ENCODE measurements at regions not wholly inside any gene's neighbourhood (a gene's known extent, or its start where the extent isn't known, plus 50 kb on each side); places are given as distances from the start of the nearest gene placed in this dataset.

- no TSS peak for BruUV-seq (replicated peaks)
- ChIA-PET POLR2A (ENCODE audit: unreplicated experiment) (no interaction called here), CTCF (no interaction called here)
- Histone ChIP-seq H3K23ac (ENCODE audit: low read depth, low read length) (no peak overlapping the region), H3K27me3 (ENCODE audit: control insufficient read depth, insufficient read depth, low read length) (no peaks in the 10 kb centered on the region), H4K91ac (ENCODE audit: insufficient read depth, low read depth, low read length) (no peak overlapping the region), H3K4me2 (ENCODE audit: low read depth, low read length) (no peak overlapping the region), H3K9ac (ENCODE audit: low read depth, low read length) (no peak overlapping the region), H3K4me3 (ENCODE audit: insufficient read depth, low read depth, low read length) (no peak overlapping the region), H2AK9ac (replicated peaks; ENCODE audit: low read depth, low read length, poor library complexity) (no peak overlapping the region), H2AFZ (replicated peaks; ENCODE audit: low read length, poor library complexity) (no peak overlapping the region), H3K27ac (ENCODE audit: insufficient read depth, low read length) (no peak overlapping the region), H3K9me3 (ENCODE audit: control insufficient read depth, insufficient read depth, low read length) (no peaks in the 10 kb centered on the region; the same call in 1 of the 2 replicates), H4K20me1 (ENCODE audit: insufficient read depth, low read length) (no peaks in the 10 kb centered on the region), H3K36me3 (ENCODE audit: control insufficient read depth, insufficient read depth, low read length) (no peaks in the 10 kb centered on the region), H2BK20ac (ENCODE audit: low read depth, low read length) (no peak overlapping the region), H3K56ac (ENCODE audit: extremely low read depth, insufficient read depth, low read length) (no peak overlapping the region), H2AK5ac (ENCODE audit: low read depth, low read length) (no peak overlapping the region), H3K9me1 (ENCODE audit: insufficient read depth, low read length) (peaks cover 1% of the 10 kb centered on the region), H2BK120ac (ENCODE audit: low read depth, low read length) (no peak overlapping the region), H2BK15ac (ENCODE audit: low read depth, low read length) (no peak overlapping the region), H2BK5ac (ENCODE audit: low read depth, low read length, poor library complexity, severe bottlenecking) (no peak overlapping the region), H3K4ac (ENCODE audit: low read depth, low read length) (no peak overlapping the region), H3K79me1 (ENCODE audit: low read depth in 1 of 2, low read length in 2 of 2) (no peaks in the 10 kb centered on the region), H4K8ac (ENCODE audit: low read depth in 2 of 2, low read length in 2 of 2) (no peak overlapping the region), H3K14ac (replicated peaks; ENCODE audit: low read depth, low read length) (no peak overlapping the region), H3K4me1 (ENCODE audit: control insufficient read depth, insufficient read depth, low read length) (no peaks in the 10 kb centered on the region; the same call in 1 of the 2 replicates), H3K18ac (ENCODE audit: low read depth, low read length) (no peak overlapping the region), H4K5ac (ENCODE audit: low read depth, low read length) (no peak overlapping the region)
- WGBS, 2 experiments (ENCODE audit: extremely low coverage in 2 of 2, insufficient read length in 1 of 2), result 100% methylated on average over 1 of the region's 3 CpGs; no CpG with 5 or more reads in 1 of the 2 experiments
- in situ Hi-C loops (cut with MboI; ENCODE audit: low sequenced_read_pairs), result no loop called here
- ATAC-seq (ENCODE audit: low read depth) (no peak), DNase-seq (no peak)
- dilution Hi-C loops (cut with HindIII; ENCODE audit: low sequenced_read_pairs, unreplicated experiment), result no loop called here
- TF ChIP-seq MAFK (IDR thresholded peaks at IDR 0.05; ENCODE audit: low read depth, low read length) (no peak), USF2 (IDR thresholded peaks at IDR 0.05; ENCODE audit: low read depth, low read length) (no peak), CTCF (conservative IDR thresholded peaks at IDR 0.05; ENCODE audit: low read depth, low read length) (no peak)
- intact Hi-C loops (cut with micrococcal nuclease), result no loop called here
These were observed 541.9 kb upstream of the CDH11 start for GRCh38 chr16:65663774-65664173.
